SK-N-SH (cell line): ENCODE measurements at regions not wholly inside any gene's neighbourhood (a gene's known extent, or its start where the extent isn't known, plus 50 kb on each side); places are given as distances from the start of the nearest gene placed in this dataset.

Source experiments
- CTCF ChIA-PET: fragments of 300-600, 350-600 bp; formaldehyde crosslinking; extraction: SDS; loops from one replicate; lab custom pipeline; 2021; lab: Yijun Ruan, JAX
- POLR2A ChIA-PET: fragments of 350-600 bp; sonication (Branson Sonifier 250); formaldehyde crosslinking; extraction: SDS; loops from one replicate; lab custom pipeline; 2020; ENCODE audit warnings: antibody characterized with exemption, inconsistent platforms; lab: Yijun Ruan, JAX
- DNase-seq: peaks from one replicate; pipeline ENCODE4 v3.0.0; 2012
- H2AFZ ChIP-seq: fragments of 200-600 bp; sonication (generic); 2 replicates; pipeline ENCODE4 v1.8.1; 2016; ENCODE audit warnings: antibody characterized with exemption, mild to moderate bottlenecking, low read depth
- H3F3A ChIP-seq: fragments of 200-600 bp; sonication (generic); replicated peaks from 2 replicates; pipeline ENCODE3; 2016; ENCODE audit warnings: antibody characterized with exemption, mild to moderate bottlenecking; ENCODE audit not compliant: insufficient read depth
- H3K27ac ChIP-seq, 2 experiments: fragments of 200-500 bp in 1 of 2; fragments of 200-600 bp in 1 of 2; sonication (Bioruptor generic) in 1 of 2; sonication (generic), shearing (Covaris generic) in 1 of 2; 2 replicates each; pipeline versions ENCODE4 v1.5.1 to v1.6.1; 2014 to 2016; ENCODE audit warnings: low read depth in 2 of 2, inconsistent platforms in 1 of 2, low read length in 1 of 2, mild to moderate bottlenecking in 1 of 2, mixed read lengths in 1 of 2
- H3K27me3 ChIP-seq: fragments of 200-600 bp; sonication (generic), shearing (Covaris generic); 2 replicates; pipeline ENCODE4 v1.6.1; 2016; ENCODE audit warnings: mixed run types; ENCODE audit not compliant: insufficient read depth
- H3K36me3 ChIP-seq, 2 experiments: fragments of 200-500 bp in 1 of 2; fragments of 200-600 bp in 1 of 2; sonication (Bioruptor generic) in 1 of 2; sonication (generic) in 1 of 2; replicated peaks in 1 of 2; 2 replicates each; pipeline versions ENCODE3 to v1.5.1; 2014 to 2016; ENCODE audit warnings: low read length in 1 of 2, mild to moderate bottlenecking in 1 of 2; ENCODE audit not compliant: insufficient read depth in 2 of 2, control insufficient read depth in 1 of 2
- H3K4me1 ChIP-seq, 2 experiments: fragments of 200-500 bp in 1 of 2; fragments of 200-600 bp in 1 of 2; sonication (Bioruptor generic) in 1 of 2; sonication (generic), shearing (Covaris generic) in 1 of 2; 2 replicates each; pipeline versions ENCODE4 v1.5.1 to v1.6.1; 2014 to 2016; ENCODE audit warnings: low read depth in 1 of 2, low read length in 1 of 2, mixed run types in 1 of 2; ENCODE audit not compliant: insufficient read depth in 2 of 2, control insufficient read depth in 1 of 2
- H3K4me2 ChIP-seq: fragments of 200-600 bp; sonication (generic), shearing (Covaris generic); 2 replicates; pipeline ENCODE4 v1.6.1; 2017; ENCODE audit warnings: mixed run types
- H3K4me3 ChIP-seq, 2 experiments: fragments of 200-500 bp in 1 of 2; fragments of 200-600 bp in 1 of 2; sonication (Bioruptor generic) in 1 of 2; sonication (generic), shearing (Covaris generic) in 1 of 2; 2 replicates each; pipeline versions ENCODE4 v1.5.1 to v1.8.1; 2014 to 2016; ENCODE audit warnings: low read depth in 2 of 2, inconsistent platforms in 1 of 2, low read length in 1 of 2, mild to moderate bottlenecking in 1 of 2, mixed read lengths in 1 of 2, moderate library complexity in 1 of 2
- H3K79me2 ChIP-seq: fragments of 200-600 bp; sonication (generic); 2 replicates; pipeline ENCODE4 v1.8.1; 2017; ENCODE audit warnings: mild to moderate bottlenecking; ENCODE audit not compliant: insufficient read depth
- H3K9ac ChIP-seq: fragments of 200-600 bp; sonication (generic); 2 replicates; pipeline ENCODE4 v1.6.1; 2017; ENCODE audit warnings: mixed run types
- H3K9me2 ChIP-seq: fragments of 200-600 bp; sonication (generic); 2 replicates; pipeline ENCODE4 v1.6.1; 2017; ENCODE audit warnings: mixed run types
- H3K9me3 ChIP-seq: fragments of 200-600 bp; sonication (generic); 2 replicates; pipeline ENCODE4 v1.6.1; 2017; ENCODE audit warnings: mixed run types, mild to moderate bottlenecking, moderate library complexity
- H4K20me1 ChIP-seq: fragments of 200-600 bp; sonication (generic); 2 replicates; pipeline ENCODE4 v1.6.1; 2017; ENCODE audit warnings: mild to moderate bottlenecking, mixed run types; ENCODE audit not compliant: insufficient read depth
- CTCF ChIP-seq: fragments of 200-600 bp; sonication (generic); IDR thresholded peaks from 2 replicates; pipeline ENCODE4 v1.6.1; 2017; ENCODE audit warnings: antibody characterized with exemption, mild to moderate bottlenecking, moderate library complexity
- ELF1 ChIP-seq: IDR thresholded peaks from 2 replicates; pipeline ENCODE4 v1.4.0; 2012
- EP300 ChIP-seq, 2 experiments: IDR thresholded peaks; 2 replicates each; pipeline versions ENCODE4 v1.4.0 to v1.6.1; 2012; ENCODE audit warnings: borderline replicate concordance in 1 of 2, low read depth in 1 of 2, low read length in 1 of 2
- FOSL2 ChIP-seq: IDR thresholded peaks from 2 replicates; pipeline ENCODE4 v1.4.0; 2012; ENCODE audit warnings: low read depth, mild to moderate bottlenecking, moderate library complexity, borderline replicate concordance
- FOXM1 ChIP-seq: IDR thresholded peaks from 2 replicates; pipeline ENCODE4 v1.4.0; 2012; ENCODE audit warnings: low read depth, mild to moderate bottlenecking
- GATA2 ChIP-seq: sonication (generic); formaldehyde crosslinking; IDR thresholded peaks from 2 replicates; pipeline ENCODE4 v1.5.0; 2020; ENCODE audit warnings: mild to moderate bottlenecking, missing genetic modification reagents
- MEF2A ChIP-seq: IDR thresholded peaks from 2 replicates; pipeline ENCODE4 v1.4.0; 2012; ENCODE audit warnings: low read depth, borderline replicate concordance
- MXI1 ChIP-seq: IDR thresholded peaks from 2 replicates; pipeline ENCODE4 v1.6.1; 2012; ENCODE audit warnings: mild to moderate bottlenecking, low read depth, low read length, improper control_type of control experiment
- REST ChIP-seq: IDR thresholded peaks from 2 replicates; pipeline ENCODE4 v1.6.1; 2012; ENCODE audit warnings: mild to moderate bottlenecking, low read depth, low read length, moderate library complexity
- TCF12 ChIP-seq: IDR thresholded peaks from 2 replicates; pipeline ENCODE4 v1.4.0; 2012
- TEAD4 ChIP-seq: IDR thresholded peaks from 2 replicates; pipeline ENCODE4 v1.4.0; 2012; ENCODE audit warnings: mild to moderate bottlenecking, borderline replicate concordance; ENCODE audit not compliant: insufficient read depth
- USF1 ChIP-seq: IDR thresholded peaks from 2 replicates; pipeline ENCODE4 v1.4.0; 2012; ENCODE audit warnings: low read depth, borderline replicate concordance
- WGBS: methylation state at CpG from one replicate; pipeline ENCODE4 v1.1.6; 2017; ENCODE audit warnings: low lambda C conversion rate; 5-methylcytosine and 5-hydroxymethylcytosine counted together
- TF ChIP-seq, protein P1 (sequence below): IDR thresholded peaks from 2 replicates; pipeline ENCODE4 v1.4.0; 2012; ENCODE audit warnings: low read depth, borderline replicate concordance
- TF ChIP-seq, protein P2 (sequence below): fragments of 150-350 bp; IDR thresholded peaks from 2 replicates; pipeline ENCODE4 v1.6.1; 2016; ENCODE audit warnings: mild to moderate bottlenecking, low read depth, low read length

DNA sequence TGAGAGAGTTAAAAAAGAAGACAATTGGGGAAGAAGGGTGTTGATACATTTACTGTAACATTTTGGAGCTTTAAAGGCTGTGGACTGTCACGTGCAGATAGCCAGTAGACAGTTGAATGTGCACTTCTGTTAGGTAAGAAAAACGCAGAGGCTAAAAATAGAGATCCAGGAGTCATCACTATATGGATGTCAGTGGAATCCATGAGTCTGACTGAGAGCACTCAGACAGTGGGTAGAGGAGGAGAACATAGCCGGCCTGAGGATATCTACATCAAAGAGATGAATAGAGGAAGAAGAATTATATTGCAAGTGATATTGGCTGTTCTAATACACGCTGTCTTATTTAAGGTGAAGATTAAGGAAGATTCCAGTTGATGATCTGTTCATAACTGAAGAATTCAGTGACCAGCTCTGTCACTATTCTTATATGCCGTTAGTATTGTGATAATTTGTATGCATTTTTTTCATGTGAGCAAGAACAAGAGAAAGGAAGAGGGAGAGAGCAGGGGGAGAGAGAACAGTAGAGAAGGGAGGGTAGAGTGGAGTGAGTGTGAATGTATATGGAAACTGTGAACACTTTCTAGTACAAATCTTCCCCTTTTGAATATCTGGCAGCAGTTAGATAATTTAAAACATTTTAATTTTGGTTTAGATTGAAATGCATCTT, 344.8 kb downstream of the CHRM3 start:
- H3K36me3 ChIP-seq, result peaks cover 0 to 3% of the 10 kb centered on the region in 2 experiments
- H3K27ac ChIP-seq, result peak overlapping the region; percentile 37 to 69
- H3K27me3 ChIP-seq, result no peaks in the 10 kb centered on the region
- no peaks in the 10 kb centered on the region for H3K9me2 ChIP-seq
- H4K20me1 ChIP-seq, result no peaks in the 10 kb centered on the region
- CTCF ChIA-PET, result interaction anchor here (1.3 kb wide), 1 partner anchor 16 kb away, joined by 3 read pairs; no protein-coding TSS in a partner anchor
- TF ChIP-seq REST, result no peak
- TF ChIP-seq CTCF, result no peak
- no peak for TF ChIP-seq USF1
- no peak for TF ChIP-seq TEAD4
- no peak for TF ChIP-seq ELF1
- TF ChIP-seq FOSL2, result peak; percentile 16; the same call in 1 of the 2 replicates
- TF ChIP-seq, protein P1, sequence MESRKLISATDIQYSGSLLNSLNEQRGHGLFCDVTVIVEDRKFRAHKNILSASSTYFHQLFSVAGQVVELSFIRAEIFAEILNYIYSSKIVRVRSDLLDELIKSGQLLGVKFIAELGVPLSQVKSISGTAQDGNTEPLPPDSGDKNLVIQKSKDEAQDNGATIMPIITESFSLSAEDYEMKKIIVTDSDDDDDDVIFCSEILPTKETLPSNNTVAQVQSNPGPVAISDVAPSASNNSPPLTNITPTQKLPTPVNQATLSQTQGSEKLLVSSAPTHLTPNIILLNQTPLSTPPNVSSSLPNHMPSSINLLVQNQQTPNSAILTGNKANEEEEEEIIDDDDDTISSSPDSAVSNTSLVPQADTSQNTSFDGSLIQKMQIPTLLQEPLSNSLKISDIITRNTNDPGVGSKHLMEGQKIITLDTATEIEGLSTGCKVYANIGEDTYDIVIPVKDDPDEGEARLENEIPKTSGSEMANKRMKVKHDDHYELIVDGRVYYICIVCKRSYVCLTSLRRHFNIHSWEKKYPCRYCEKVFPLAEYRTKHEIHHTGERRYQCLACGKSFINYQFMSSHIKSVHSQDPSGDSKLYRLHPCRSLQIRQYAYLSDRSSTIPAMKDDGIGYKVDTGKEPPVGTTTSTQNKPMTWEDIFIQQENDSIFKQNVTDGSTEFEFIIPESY, result no peak
- TF ChIP-seq TCF12, result peak; percentile 4; the same call in 1 of the 2 replicates
- peak; percentile 58 for TF ChIP-seq MEF2A
- no peak for TF ChIP-seq FOXM1
- no peak for TF ChIP-seq MXI1
- TF ChIP-seq EP300 (IDR thresholded peaks at IDR 0.05; ENCODE audit: borderline replicate concordance in 1 of 2, low read depth in 1 of 2, low read length in 1 of 2), result 0 out of 4 replicates have a peak, but pooled peaks of 1 of the 2 experiments have one; percentile 14
- TF ChIP-seq, protein P2, sequence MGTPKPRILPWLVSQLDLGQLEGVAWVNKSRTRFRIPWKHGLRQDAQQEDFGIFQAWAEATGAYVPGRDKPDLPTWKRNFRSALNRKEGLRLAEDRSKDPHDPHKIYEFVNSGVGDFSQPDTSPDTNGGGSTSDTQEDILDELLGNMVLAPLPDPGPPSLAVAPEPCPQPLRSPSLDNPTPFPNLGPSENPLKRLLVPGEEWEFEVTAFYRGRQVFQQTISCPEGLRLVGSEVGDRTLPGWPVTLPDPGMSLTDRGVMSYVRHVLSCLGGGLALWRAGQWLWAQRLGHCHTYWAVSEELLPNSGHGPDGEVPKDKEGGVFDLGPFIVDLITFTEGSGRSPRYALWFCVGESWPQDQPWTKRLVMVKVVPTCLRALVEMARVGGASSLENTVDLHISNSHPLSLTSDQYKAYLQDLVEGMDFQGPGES, result no peak
- no peak for TF ChIP-seq GATA2 (CRISPR knock-in tag)
- 25% methylated on average over 5 of the region's 5 CpGs for WGBS
- no peaks in the 10 kb centered on the region for H3K9me3 ChIP-seq
- H3K4me3 ChIP-seq, result peak overlapping the region in 1 of 2 experiments; percentile 35; a peak in 2 of 4 replicates
- peak overlapping the region; percentile 62; the same call in 1 of the 2 replicates for H2AFZ ChIP-seq
- H3K4me1 ChIP-seq, result peaks cover 16 to 48% of the 10 kb centered on the region in 2 experiments
- H3F3A ChIP-seq, result peaks cover 8% of the 10 kb centered on the region
- H3K4me2 ChIP-seq, result peak overlapping the region; percentile 59
- DNase-seq, result no peak
- POLR2A ChIA-PET, result no interaction called here
- H3K9ac ChIP-seq, result peak overlapping the region; percentile 30; the same call in 1 of the 2 replicates
- H3K79me2 ChIP-seq, result no peaks in the 10 kb centered on the region
